ENCODE measurements at regions not wholly inside any gene's neighbourhood (a gene's known extent, or its start where the extent isn't known, plus 50 kb on each side); places are given as distances from the start of the nearest gene placed in this dataset.

GRCh38 chr13:88217372-88217771 lies 546.2 kb downstream of the SLITRK5 start:
- Histone ChIP-seq H3K27me3 (ENCODE audit: control insufficient read depth, insufficient read depth, low read length) (no peaks in the 10 kb centered on the region), H3K4me3 (ENCODE audit: low read depth, low read length) (no peak overlapping the region), H3K27ac (ENCODE audit: low read depth, low read length) (no peak overlapping the region), H3K9me3 (ENCODE audit: control insufficient read depth, insufficient read depth, low read length) (no peaks in the 10 kb centered on the region)
- no peak for DNase-seq (ENCODE audit: low read depth, low spot score)
- TF ChIP-seq CTCF (IDR thresholded peaks at IDR 0.05; ENCODE audit: low read depth, low read length) = no peak
- POLR2A ChIA-PET = no interaction called here
- CTCF ChIA-PET = no interaction called here

- Histone ChIP-seq H3K9me3 (ENCODE audit: control insufficient read depth, insufficient read depth, low read length) (no peaks in the 10 kb centered on the region), H3K4me3 (ENCODE audit: low read depth, low read length) (no peak overlapping the region), H3K27ac (ENCODE audit: low read depth, low read length) (no peak overlapping the region), H3K27me3 (ENCODE audit: control insufficient read depth, insufficient read depth, low read length) (no peaks in the 10 kb centered on the region)
- no peak for DNase-seq (ENCODE audit: low read depth, low spot score)
- CTCF ChIA-PET = no interaction called here
- no peak for TF ChIP-seq CTCF (IDR thresholded peaks at IDR 0.05; ENCODE audit: low read depth, low read length)
- POLR2A ChIA-PET = no interaction called here
Measured at GRCh38 chr13:88217883-88218282, 546.7 kb downstream of the SLITRK5 start.

DNA sequence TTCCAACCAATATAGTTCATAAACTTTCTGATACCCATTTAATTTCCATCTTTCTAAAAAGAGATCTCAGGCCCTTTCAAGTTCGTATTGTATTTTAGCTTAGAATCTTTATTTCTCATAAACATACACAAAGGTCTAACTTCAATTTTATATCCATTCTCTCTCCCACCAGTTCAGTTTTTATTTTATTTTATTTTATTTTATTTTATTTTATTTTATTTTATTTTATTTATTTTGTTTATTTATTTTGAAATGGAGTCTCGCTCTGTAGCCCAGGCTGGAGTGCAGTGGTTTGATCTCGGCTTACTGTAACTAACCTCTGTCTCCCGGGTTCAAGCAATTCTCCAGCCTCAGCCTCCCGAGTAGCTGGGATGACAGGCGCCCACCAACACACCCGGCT lies 552.8 kb downstream of the SLITRK5 start:
- TF ChIP-seq CTCF (IDR thresholded peaks at IDR 0.05; ENCODE audit: low read depth, low read length) = no peak
- Histone ChIP-seq H3K4me3 (ENCODE audit: low read depth, low read length) (no peak overlapping the region), H3K27me3 (ENCODE audit: control insufficient read depth, insufficient read depth, low read length) (no peaks in the 10 kb centered on the region), H3K9me3 (ENCODE audit: control insufficient read depth, insufficient read depth, low read length) (peaks cover 3% of the 10 kb centered on the region; the same call in 1 of the 2 replicates), H3K27ac (ENCODE audit: low read depth, low read length) (no peak overlapping the region)
- ChIA-PET CTCF (no interaction called here), POLR2A (no interaction called here)
- DNase-seq (ENCODE audit: low read depth, low spot score) = no peak

GRCh38 chr13:88235441-88235840 lies 564.3 kb downstream of the SLITRK5 start:
- TF ChIP-seq CTCF (IDR thresholded peaks at IDR 0.05; ENCODE audit: low read depth, low read length) = no peak
- H3K27ac ChIP-seq (ENCODE audit: low read depth, low read length) = no peak overlapping the region
- POLR2A ChIA-PET = no interaction called here
- no peaks in the 10 kb centered on the region for H3K27me3 ChIP-seq (ENCODE audit: control insufficient read depth, insufficient read depth, low read length)
- CTCF ChIA-PET = no interaction called here
- H3K9me3 ChIP-seq (ENCODE audit: control insufficient read depth, insufficient read depth, low read length) = no peaks in the 10 kb centered on the region
- H3K4me3 ChIP-seq (ENCODE audit: low read depth, low read length) = no peak overlapping the region
- DNase-seq (ENCODE audit: low read depth, low spot score) = no peak

GRCh38 chr13:88246239-88246638 lies 575.1 kb downstream of the SLITRK5 start:
- Histone ChIP-seq H3K9me3 (ENCODE audit: control insufficient read depth, insufficient read depth, low read length) (no peaks in the 10 kb centered on the region), H3K27ac (ENCODE audit: low read depth, low read length) (no peak overlapping the region), H3K4me3 (ENCODE audit: low read depth, low read length) (no peak overlapping the region), H3K27me3 (ENCODE audit: control insufficient read depth, insufficient read depth, low read length) (no peaks in the 10 kb centered on the region)
- DNase-seq (ENCODE audit: low read depth, low spot score) = no peak
- CTCF ChIA-PET = no interaction called here
- POLR2A ChIA-PET = no interaction called here
- no peak for TF ChIP-seq CTCF (IDR thresholded peaks at IDR 0.05; ENCODE audit: low read depth, low read length)

Measured in AG04450 (cell line).